Testis (tissue), 2 donors: ENCODE measurements at regions not wholly inside any gene's neighbourhood (a gene's known extent, or its start where the extent isn't known, plus 50 kb on each side); places are given as distances from the start of the nearest gene placed in this dataset.

Experiments
- CTCF ChIP-seq, 3 experiments: fragments of 450-650 bp in 2 of 3; fragments of 200-600 bp in 1 of 3; sonication (generic) in 1 of 3; IDR thresholded peaks; one replicate each; pipeline ENCODE4 v1.5.1; 2016 to 2019; ENCODE audit warnings: antibody characterized with exemption in 3 of 3, mild to moderate bottlenecking in 2 of 3, moderate library complexity in 1 of 3
- POLR2A ChIP-seq: fragments of 450-650 bp; IDR thresholded peaks from one replicate; pipeline ENCODE4 v1.6.1; 2017; ENCODE audit warnings: antibody characterized with exemption, mild to moderate bottlenecking, moderate library complexity

GRCh38 chrX:102784550-102784949, 64.0 kb downstream of the GPRASP3 start:
- no peak for TF ChIP-seq POLR2A
- no peak for TF ChIP-seq CTCF (IDR thresholded peaks at IDR 0.05)
